ENCODE measurements at regions not wholly inside any gene's neighbourhood (a gene's known extent, or its start where the extent isn't known, plus 50 kb on each side); places are given as distances from the start of the nearest gene placed in this dataset.

DNA sequence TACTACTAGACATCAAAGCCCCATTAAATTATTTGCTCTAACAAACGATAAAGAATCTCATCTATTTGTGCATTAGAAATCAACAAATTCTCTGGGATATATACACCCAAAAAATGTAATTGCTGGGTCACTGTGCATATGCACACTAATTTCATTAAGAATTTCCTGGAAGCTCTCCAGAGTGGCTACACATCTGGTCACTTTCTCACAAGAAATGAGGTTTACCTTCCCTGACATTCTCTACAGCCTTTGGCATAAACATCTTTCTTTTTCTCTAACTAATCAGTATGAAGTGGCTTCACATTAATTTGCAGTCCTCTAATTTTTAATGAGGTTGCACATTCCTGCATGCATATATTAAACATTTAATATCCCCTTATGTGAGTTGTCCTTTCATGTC is 150.8 kb upstream of the ANO5 start:
- no peak for TF ChIP-seq POLR2A (IDR thresholded peaks at IDR 0.05)
- TF ChIP-seq, protein P1, sequence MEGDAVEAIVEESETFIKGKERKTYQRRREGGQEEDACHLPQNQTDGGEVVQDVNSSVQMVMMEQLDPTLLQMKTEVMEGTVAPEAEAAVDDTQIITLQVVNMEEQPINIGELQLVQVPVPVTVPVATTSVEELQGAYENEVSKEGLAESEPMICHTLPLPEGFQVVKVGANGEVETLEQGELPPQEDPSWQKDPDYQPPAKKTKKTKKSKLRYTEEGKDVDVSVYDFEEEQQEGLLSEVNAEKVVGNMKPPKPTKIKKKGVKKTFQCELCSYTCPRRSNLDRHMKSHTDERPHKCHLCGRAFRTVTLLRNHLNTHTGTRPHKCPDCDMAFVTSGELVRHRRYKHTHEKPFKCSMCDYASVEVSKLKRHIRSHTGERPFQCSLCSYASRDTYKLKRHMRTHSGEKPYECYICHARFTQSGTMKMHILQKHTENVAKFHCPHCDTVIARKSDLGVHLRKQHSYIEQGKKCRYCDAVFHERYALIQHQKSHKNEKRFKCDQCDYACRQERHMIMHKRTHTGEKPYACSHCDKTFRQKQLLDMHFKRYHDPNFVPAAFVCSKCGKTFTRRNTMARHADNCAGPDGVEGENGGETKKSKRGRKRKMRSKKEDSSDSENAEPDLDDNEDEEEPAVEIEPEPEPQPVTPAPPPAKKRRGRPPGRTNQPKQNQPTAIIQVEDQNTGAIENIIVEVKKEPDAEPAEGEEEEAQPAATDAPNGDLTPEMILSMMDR (IDR thresholded peaks at IDR 0.05), result no peak

Data from vagina (tissue), 2 donors.